Inflammatory macrophage treated with lipopolysaccharide for 4 hours (primary cell): ENCODE measurements at regions not wholly inside any gene's neighbourhood (a gene's known extent, or its start where the extent isn't known, plus 50 kb on each side); places are given as distances from the start of the nearest gene placed in this dataset.
A peak's percentile ranks its signal among the peaks of the same experiment; 100 is the strongest.
"Not testable (repeated sequence)": the region's sequence is repeated elsewhere in the genome, so short reads cannot be mapped to it uniquely, and the experiment has no call there.

Experiments
- DNase-seq: peaks from one replicate; pipeline ENCODE4 v3.0.0-alpha.2; 2020

DNA sequence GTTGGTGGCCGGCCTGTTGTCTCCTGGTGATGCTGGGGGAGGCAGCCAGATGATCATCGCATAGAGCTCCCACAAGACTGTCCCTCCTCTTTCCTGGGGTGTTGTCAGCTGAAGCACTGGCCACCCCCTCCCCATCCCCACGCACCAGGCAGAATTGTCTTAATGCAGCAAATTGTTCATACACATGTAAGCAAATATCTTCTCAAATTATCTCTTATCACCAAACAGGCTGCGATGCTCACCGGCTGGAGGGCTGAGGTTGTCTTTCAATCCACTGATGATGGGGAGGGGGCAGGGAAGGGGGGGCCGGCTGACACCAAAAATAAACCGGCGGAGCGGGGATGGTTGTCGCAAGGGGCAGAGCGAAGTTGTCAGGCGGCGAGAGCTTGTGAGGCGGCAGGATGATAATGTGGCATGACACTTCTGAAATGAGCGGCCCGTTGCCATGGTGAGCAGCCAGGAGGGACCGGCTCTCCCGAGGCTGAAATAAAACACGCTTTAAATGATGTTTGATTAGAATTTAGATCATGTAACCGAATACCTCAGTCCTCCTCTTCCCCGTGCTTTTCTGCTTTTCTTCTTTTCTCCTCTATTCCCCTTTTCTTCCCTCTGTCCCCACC is 59.8 kb downstream of the MRM1 start:
- no peak for DNase-seq

DNA sequence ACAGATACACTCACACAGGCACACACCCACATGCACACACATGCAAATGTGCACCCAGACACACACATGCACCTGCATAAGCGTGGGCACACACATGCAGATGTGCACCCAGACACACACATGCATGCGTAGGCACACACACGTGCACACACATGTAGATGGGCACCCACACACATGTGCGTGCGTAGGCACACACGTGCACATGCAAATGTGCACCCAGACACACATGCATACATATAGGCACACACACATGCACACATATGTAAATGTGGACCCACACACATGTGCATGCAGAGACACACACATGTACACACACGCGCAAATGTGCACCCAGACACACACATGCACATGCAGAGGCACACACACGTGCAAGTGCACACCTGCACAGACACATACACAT is 60.3 kb downstream of the MRM1 start:
- no peak for DNase-seq

DNA sequence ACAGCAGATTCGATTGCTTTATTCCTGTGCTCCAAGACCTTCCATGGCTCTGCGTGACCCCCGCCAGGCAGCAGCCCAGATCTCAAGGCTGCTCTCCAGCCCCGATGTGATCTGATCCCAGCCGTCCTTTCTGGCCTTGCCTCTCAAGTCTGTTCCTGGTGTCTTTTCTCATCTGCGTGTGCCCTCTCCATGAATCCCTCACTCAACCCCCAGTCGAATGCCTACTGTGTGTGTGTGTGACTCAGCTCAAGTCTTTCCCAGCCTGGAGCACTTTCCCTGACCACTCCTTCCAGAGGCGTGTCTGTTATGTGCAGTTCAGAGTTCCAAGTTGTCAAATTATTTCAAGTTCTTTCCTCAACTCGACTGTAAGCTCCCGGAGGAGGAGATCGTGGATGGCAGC is 64.0 kb downstream of the MRM1 start:
- no peak for DNase-seq

GRCh38 chr17:36667922-36668321 is 66.5 kb downstream of the MRM1 start:
- DNase-seq = no peak

DNA sequence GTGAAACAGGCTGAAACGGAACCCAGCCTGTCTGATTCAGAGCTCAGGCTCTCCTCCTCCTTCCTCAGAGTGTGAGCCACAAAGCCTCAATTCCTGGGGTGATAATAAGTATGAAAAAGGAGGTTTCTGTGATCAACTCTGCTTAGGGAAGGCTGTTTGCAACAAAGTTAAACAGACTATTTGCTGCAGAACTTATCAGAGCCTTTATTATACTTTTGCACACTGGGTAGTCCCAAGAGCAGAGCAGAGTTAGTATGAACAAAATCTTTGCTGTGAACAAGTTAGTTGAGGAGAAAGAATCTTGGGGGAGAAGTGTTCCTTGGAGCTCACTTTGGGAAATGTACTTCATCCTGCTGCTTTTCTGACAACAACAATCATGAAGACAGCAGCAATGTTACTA is 67.4 kb downstream of the MRM1 start:
- no peak for DNase-seq

GRCh38 chr17:36671144-36671543 is 69.8 kb downstream of the MRM1 start:
- no peak for DNase-seq

GRCh38 chr17:36672403-36672918 is 71.1 kb downstream of the MRM1 start:
- no peak for DNase-seq

GRCh38 chr17:36673068-36673467 is 71.7 kb downstream of the MRM1 start:
- no peak for DNase-seq

DNA sequence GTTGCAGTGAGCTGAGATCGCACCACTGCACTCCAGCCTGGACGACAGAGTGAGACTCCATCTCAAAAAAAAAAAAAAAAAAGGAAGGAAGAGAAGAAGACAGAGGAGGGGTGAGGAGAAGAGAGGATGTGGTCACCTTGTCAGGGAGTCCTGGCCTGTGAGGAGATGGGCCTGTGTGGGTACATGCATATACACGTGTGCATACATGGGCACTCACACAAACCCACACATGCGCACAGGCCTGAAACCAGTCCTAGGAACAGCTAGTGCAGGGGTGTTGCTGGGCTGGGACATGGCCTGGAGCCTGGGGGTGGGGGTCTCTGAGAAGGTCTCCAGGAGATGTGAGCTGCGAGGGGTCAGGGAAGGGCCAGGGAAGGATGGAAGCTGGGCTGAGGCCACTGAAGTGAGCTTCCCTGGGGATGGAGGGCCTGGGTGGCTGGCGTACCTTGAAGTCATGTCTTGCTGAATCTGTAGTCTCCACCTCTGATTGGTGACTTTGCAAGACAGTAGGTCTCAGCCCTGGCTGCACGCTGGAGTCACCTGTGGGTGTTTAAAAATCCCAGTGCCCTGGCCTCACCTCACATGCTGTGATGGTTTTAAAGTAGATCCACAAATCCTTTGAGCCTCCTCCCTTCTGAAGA is 72.4 kb downstream of the MRM1 start:
- DNase-seq = no peak

DNA sequence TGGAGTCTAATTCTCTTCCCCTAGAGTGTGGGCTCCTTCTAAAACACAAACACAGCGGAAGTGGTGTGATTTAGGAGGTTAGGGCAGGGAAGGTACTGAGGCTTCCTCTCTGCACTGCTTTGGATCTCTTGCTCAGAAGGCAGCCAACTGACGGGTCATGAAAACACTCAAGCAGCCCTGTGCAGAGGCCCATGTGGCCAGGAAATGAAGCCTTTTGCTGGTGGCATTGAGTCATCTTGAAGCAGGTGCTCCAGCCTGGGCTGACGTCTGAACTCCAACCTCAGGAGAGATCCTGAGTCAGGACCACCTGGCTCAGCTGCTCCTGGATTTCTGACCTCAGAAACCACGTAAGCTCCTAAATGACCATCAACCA is 72.9 kb downstream of the MRM1 start:
- no peak for DNase-seq

DNA sequence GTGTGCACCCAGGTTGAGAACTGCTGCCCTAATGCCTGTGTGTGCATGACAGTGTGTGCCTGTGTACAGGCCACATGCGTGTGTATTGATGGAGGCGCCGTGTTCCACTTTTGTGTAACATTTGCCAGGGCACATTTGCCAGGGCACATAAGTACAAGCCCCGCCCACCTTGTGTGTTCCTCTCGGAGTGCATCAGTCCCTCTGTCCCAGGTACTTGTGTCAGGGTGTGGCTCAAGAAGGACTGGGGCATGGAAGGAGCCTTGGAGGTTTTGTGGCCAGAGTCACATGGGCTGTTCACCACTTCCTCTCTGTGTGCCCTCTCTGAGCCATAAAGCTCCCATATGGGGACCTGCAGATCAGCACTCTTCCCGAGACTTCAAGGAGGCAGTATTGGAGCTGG is 73.9 kb downstream of the MRM1 start:
- peak; percentile 5 for DNase-seq

DNA sequence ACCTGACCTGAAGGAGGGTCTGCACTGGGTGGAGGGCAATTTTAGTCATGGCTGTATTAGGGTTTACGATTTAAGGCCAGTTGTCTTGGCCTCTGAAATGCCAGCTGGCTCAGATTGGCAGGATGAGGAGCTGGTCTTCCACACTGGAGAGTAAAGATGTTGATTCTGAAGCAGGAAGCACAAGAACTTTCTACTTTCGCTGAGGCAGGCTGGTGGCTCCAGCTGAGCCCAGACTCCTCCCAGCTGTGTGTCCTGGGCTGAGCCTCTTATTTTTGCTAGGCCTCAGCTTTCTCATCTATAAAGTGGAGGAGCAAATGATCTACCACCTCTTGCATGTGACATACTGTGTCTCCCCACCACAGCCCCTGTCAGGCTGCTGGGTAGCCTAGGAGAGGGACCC is 74.4 kb downstream of the MRM1 start:
- no peak for DNase-seq

DNA sequence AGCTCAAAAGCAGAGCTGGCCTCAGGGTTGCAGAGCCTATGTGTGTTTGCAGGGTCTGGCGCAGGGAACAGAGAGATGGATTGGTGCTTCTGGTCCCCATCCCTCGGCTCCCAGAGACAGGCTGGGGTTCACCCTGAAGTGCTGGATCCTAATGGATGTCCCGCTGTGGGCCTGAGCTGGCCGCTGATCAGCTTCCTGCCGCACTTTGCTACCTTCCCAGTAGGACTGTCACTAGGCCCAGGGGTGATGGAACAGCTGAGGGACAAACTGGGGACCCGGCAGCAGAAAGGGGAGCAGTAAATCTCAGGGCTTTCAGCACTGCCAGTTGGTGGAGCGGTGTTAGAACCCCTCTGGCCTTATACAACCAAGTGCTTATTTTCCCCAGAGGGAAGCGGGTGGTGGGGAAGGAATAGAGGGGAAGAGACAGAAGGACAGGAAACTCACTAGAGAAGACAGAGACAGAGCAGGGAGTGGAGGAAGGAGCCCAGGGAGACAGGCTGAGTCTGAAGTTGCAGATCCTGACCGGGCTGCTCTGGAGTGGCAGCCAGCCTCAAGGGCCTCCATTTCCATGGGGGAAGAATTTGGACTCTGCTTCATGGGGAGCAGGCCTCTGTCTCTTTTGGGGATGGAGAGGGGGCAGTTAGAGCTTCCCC is 78.6 kb downstream of the MRM1 start:
- DNase-seq = no peak

GRCh38 chr17:36680701-36681202 is 79.4 kb downstream of the MRM1 start:
- no peak for DNase-seq

- no peak for DNase-seq
Measured at GRCh38 chr17:36682773-36683172, 81.4 kb downstream of the MRM1 start.

- no peak for DNase-seq
Measured at GRCh38 chr17:36683387-36683786, 82.0 kb downstream of the MRM1 start.

DNA sequence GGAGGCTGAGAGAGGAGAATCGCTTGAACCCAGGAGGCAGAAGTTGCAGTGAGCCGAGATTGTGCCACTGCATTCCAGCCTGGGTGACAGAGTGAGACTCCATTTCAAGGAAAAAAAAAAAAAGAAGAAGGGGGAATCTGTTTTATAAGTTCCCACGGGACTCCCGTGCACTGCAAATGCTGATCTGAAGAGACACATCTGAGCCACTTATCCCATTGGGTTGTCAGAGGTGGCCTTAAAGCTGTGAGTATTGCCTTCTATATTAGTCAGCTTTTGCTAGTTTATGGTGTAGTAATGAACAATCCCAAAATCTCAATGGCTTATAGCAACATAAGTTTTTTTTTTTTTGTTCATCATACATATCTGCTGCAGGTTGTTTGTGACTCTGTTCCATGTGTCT is 82.8 kb downstream of the MRM1 start:
- no peak for DNase-seq

DNA sequence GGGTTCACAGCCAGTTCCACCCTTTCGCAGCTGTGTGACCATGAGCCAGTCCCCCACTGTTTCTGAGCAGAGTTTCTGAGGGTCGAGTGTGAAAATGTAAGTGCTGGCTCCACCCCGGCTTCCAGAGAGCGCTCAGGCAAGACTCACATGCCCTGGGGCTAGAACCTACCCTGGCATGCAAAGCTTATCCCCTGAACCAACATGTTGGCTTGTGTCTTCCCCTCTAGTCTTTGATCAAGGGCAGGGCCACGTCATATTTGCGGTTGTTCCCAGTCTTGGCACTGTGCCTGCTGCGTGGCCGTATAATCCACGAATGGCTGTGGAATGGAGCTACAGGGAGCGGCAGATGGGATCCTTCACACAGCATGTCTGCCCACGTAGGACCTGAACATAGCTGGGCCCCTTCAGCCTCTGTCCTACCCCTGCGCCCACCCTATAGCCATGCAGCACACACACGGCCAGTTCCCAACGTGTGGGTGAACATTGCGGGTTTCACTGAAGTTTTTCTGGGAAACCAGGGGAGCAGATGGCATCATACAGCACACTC is 84.8 kb downstream of the MRM1 start:
- no peak for DNase-seq

GRCh38 chr17:36687736-36688135 is 86.4 kb downstream of the MRM1 start:
- DNase-seq = no peak

- DNase-seq = no peak
Measured at GRCh38 chr17:36689089-36689667, 87.8 kb downstream of the MRM1 start.

DNA sequence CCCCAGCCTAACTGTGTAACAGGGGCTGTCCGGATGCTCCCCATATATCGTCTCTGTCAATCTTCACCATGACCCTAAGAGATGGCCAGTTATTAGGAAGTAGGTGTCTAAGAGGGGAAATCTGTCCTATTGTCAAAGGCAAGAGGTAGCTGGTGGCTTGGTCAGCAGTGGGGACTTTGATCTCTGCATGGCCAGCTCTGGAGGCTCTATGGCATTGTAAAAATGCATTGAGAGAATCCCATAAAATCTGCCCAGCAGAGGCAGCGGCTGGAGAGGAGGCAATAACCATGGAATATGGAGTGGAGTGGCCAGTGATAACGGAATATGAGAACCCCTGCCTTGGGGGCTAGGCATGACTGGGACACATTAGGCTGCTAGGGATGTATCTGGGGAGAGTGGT is 88.8 kb downstream of the MRM1 start:
- DNase-seq = no peak

DNA sequence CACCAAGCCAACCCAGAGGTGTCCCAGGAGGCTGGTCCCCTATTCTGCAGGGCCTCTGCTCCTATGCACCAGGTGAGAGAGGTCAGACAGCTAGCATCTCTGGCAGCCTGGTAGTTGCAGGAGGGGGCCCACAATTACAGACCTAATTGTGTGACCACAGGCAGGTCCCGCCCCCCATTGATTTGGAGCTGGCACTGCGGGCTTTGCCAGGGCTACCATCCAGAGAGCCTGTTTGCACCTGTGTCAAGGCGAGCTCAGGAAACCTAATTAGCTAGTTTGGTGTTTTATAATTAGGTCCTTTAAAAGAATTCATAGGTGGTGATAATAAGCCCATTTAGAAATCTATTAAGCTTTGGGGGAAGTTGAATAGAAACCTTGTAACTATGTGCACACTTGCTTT is 90.2 kb downstream of the MRM1 start:
- DNase-seq = no peak

GRCh38 chr17:36695082-36695481 is 93.7 kb downstream of the MRM1 start:
- DNase-seq = no peak

GRCh38 chr17:36695710-36696109 is 94.3 kb downstream of the MRM1 start:
- not testable (repeated sequence) for DNase-seq
